PC-3 (cell line): ENCODE measurements at regions not wholly inside any gene's neighbourhood (a gene's known extent, or its start where the extent isn't known, plus 50 kb on each side); places are given as distances from the start of the nearest gene placed in this dataset.

Source experiments
- ATAC-seq: fragments of 200-7000 bp; cut with Tn5 transposase; 2 replicates; pipeline ENCODE4 v1.9.1; 2020; ENCODE audit warnings: mild to moderate bottlenecking, moderate library complexity
- BruUV-seq: library from RNA; stranded (reverse); fragments of 400-500 nt; replicated peaks from 2 replicates; lab custom pipeline; 2021; lab: Mats Ljungman, UMichigan
- CTCF ChIA-PET: fragments of 300-600 bp; sonication (Branson Sonifier 250); formaldehyde crosslinking; loops from one replicate; lab custom pipeline; 2022; ENCODE audit warnings: antibody characterized with exemption; lab: Charles Lee
- POLR2A ChIA-PET: fragments of 300-600 bp; sonication (Branson Sonifier 250); formaldehyde crosslinking; loops from one replicate; lab custom pipeline; 2022; ENCODE audit warnings: antibody characterized with exemption; ENCODE audit not compliant: unreplicated experiment; lab: Charles Lee
- DNase-seq: peaks from one replicate; pipeline ENCODE4 v3.0.0-alpha.2; 2015
- H2AFZ ChIP-seq: fragments of 300-600 bp; sonication (generic); 2 replicates; pipeline ENCODE4 v1.6.0; 2016; ENCODE audit warnings: antibody characterized with exemption, low read length
- H3F3A ChIP-seq: fragments of 300-600 bp; sonication (generic); one replicate; pipeline ENCODE4 v1.6.0; 2017; ENCODE audit warnings: antibody characterized with exemption, low read length, control low read depth, mild to moderate bottlenecking; ENCODE audit not compliant: unreplicated experiment
- H3K27ac ChIP-seq: fragments of 300-600 bp; sonication (generic); 2 replicates; pipeline ENCODE4 v1.5.1; 2016; ENCODE audit warnings: mild to moderate bottlenecking, low read length
- H3K27me3 ChIP-seq: fragments of 300-600 bp; sonication (generic); 2 replicates; pipeline ENCODE4 v1.6.1; 2016; ENCODE audit warnings: low read length, mixed read lengths
- H3K36me3 ChIP-seq: fragments of 300-600 bp; sonication (generic); 2 replicates; pipeline ENCODE4 v1.6.1; 2016; ENCODE audit warnings: low read depth, mixed run types, low read length, mixed read lengths
- H3K4me1 ChIP-seq: fragments of 300-600 bp; sonication (generic); 2 replicates; pipeline ENCODE4 v1.5.1; 2016; ENCODE audit warnings: low read length; ENCODE audit not compliant: insufficient read depth
- H3K4me2 ChIP-seq: fragments of 300-600 bp; sonication (generic); 2 replicates; pipeline ENCODE4 v1.6.0; 2016; ENCODE audit warnings: low read length
- H3K4me3 ChIP-seq: fragments of 300-600 bp; sonication (generic); 2 replicates; pipeline ENCODE4 v1.5.1; 2016; ENCODE audit warnings: mild to moderate bottlenecking, low read length, mixed read lengths
- H3K79me2 ChIP-seq: fragments of 300-600 bp; sonication (generic); 2 replicates; pipeline ENCODE4 v1.6.1; 2017; ENCODE audit warnings: low read length, mixed read lengths
- H3K9ac ChIP-seq: fragments of 300-600 bp; sonication (generic); 2 replicates; pipeline ENCODE4 v1.6.0; 2016; ENCODE audit warnings: mild to moderate bottlenecking, low read length
- H3K9me2 ChIP-seq: fragments of 300-600 bp; sonication (generic); replicated peaks from 2 replicates; pipeline ENCODE4 v1.6.1; 2016; ENCODE audit warnings: mixed run types, low read length, mixed read lengths
- H3K9me3 ChIP-seq: fragments of 300-600 bp; sonication (generic); 2 replicates; pipeline ENCODE4 v1.6.1; 2016; ENCODE audit warnings: low read length, mixed read lengths
- H4K20me1 ChIP-seq: fragments of 300-600 bp; sonication (generic); 2 replicates; pipeline ENCODE4 v1.6.1; 2016; ENCODE audit warnings: low read length, mixed read lengths
- CTCF ChIP-seq: fragments of 300-600 bp; sonication (generic); conservative IDR thresholded peaks from 2 replicates; pipeline ENCODE4 v1.5.1; 2017; ENCODE audit warnings: antibody characterized with exemption, low read depth, mild to moderate bottlenecking, low read length
- EZH2 ChIP-seq: fragments of 300-600 bp; sonication (generic); IDR thresholded peaks from one replicate; pipeline ENCODE4 v1.6.1; 2017; ENCODE audit warnings: antibody characterized with exemption, mild to moderate bottlenecking, low read length; ENCODE audit not compliant: unreplicated experiment
- EZH2phosphoT487 ChIP-seq: fragments of 300-600 bp; sonication (generic); IDR thresholded peaks from 2 replicates; pipeline ENCODE4 v1.6.1; 2018; ENCODE audit warnings: mild to moderate bottlenecking, antibody characterized with exemption, low read length, borderline replicate concordance
- intact Hi-C: fragments of 100-400 bp; cut with micrococcal nuclease; formaldehyde crosslinking; loops from 2 replicates; pipeline ENCODE4 v1.9.0; 2023

GRCh38 chr2:16151281-16151570, 210.9 kb downstream of the MYCN start:
- ChIA-PET POLR2A (no interaction called here), CTCF (no interaction called here)
- Histone ChIP-seq H3K4me2 (no peak overlapping the region), H3K9ac (no peak overlapping the region), H3K27me3 (no peaks in the 10 kb centered on the region), H3F3A (no peaks in the 10 kb centered on the region), H3K79me2 (no peaks in the 10 kb centered on the region), H3K27ac (no peak overlapping the region), H3K9me2 (no peaks in the 10 kb centered on the region), H3K4me3 (no peak overlapping the region), H3K4me1 (no peaks in the 10 kb centered on the region), H4K20me1 (no peaks in the 10 kb centered on the region), H2AFZ (no peak overlapping the region), H3K9me3 (0 out of 2 replicates have a peak, but pooled peaks cover 6% of the 10 kb centered on the region), H3K36me3 (no peaks in the 10 kb centered on the region)
- TF ChIP-seq EZH2phosphoT487 = no peak
- intact Hi-C loops = no loop called here
- DNase-seq = no peak
- ATAC-seq = no peak
- no TSS peak for BruUV-seq

DNA sequence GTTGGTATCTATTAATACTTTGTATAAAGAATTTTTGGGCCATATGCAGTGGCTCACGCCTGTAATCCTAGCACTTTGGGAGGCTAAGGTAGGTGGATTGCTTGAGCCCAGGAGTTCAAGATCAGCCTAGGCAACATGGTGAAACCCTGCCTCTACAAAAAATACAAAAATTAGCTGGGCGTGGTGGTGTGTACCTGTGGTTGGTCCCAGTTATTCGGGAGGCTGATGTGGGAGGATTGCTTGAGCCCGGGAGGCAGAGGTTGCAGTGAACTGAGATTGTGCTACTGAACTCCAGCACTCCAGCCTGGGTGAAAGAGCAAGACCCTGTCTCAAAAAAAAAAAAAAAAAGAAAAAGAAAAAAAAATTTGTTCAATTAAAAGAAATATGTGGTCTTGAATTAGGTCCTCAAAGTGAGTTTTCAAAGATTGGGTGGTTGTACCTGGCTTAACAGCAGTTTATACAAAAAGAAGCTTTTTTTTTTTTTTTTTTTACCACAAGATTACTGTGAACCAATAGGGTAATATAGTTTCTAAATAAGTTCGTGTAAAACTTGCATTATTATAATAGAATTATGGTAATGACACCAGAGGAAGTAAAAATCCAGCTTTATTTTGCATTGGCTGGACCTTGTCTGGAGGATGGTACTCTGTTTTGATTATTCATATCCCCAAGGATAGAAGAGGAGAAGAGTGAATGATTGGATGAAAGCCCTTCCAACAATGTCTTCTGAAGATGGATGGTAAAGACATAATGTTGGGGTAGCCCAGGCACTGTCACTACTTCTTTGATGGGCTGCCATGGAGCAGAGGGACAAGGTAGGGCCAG, 210.3 kb downstream of the MYCN start:
- no peak for TF ChIP-seq EZH2
- TF ChIP-seq EZH2phosphoT487 = no peak
- TF ChIP-seq CTCF = no peak
- intact Hi-C loops = no loop called here

GRCh38 chr2:16149349-16150243, 209.2 kb downstream of the MYCN start:
- no TSS peak for BruUV-seq
- 0 out of 2 replicates have a peak, but pooled peaks cover 3% of the 10 kb centered on the region for H3K9me3 ChIP-seq
- ChIA-PET POLR2A (no interaction called here), CTCF (no interaction called here)
- no peak for DNase-seq
- H3K9me2 ChIP-seq = no peaks in the 10 kb centered on the region
- no peaks in the 10 kb centered on the region for H3K4me1 ChIP-seq
- H3K4me2 ChIP-seq = no peak overlapping the region
- TF ChIP-seq CTCF (no peak), EZH2phosphoT487 (no peak), EZH2 (no peak)
- intact Hi-C loops = no loop called here
- no peak overlapping the region for H3K27ac ChIP-seq
- H3K36me3 ChIP-seq = no peaks in the 10 kb centered on the region
- no peaks in the 10 kb centered on the region for H4K20me1 ChIP-seq
- H2AFZ ChIP-seq = no peak overlapping the region
- no peak for ATAC-seq
- no peak overlapping the region for H3K9ac ChIP-seq
- no peaks in the 10 kb centered on the region for H3F3A ChIP-seq
- no peaks in the 10 kb centered on the region for H3K27me3 ChIP-seq
- no peaks in the 10 kb centered on the region for H3K79me2 ChIP-seq
- no peak overlapping the region for H3K4me3 ChIP-seq

More for the DNA sequence above, 210.3 kb downstream of the MYCN start:
- no peaks in the 10 kb centered on the region for H4K20me1 ChIP-seq
- no peaks in the 10 kb centered on the region for H3F3A ChIP-seq
- H2AFZ ChIP-seq = no peak overlapping the region
- BruUV-seq = no TSS peak
- no peaks in the 10 kb centered on the region for H3K4me1 ChIP-seq
- no peaks in the 10 kb centered on the region for H3K27me3 ChIP-seq
- H3K9me3 ChIP-seq = 0 out of 2 replicates have a peak, but pooled peaks cover 3% of the 10 kb centered on the region
- no peaks in the 10 kb centered on the region for H3K79me2 ChIP-seq
- ChIA-PET POLR2A (no interaction called here), CTCF (no interaction called here)
- no peak for DNase-seq
- H3K27ac ChIP-seq = no peak overlapping the region
- H3K9ac ChIP-seq = no peak overlapping the region
- H3K9me2 ChIP-seq = no peaks in the 10 kb centered on the region
- H3K36me3 ChIP-seq = no peaks in the 10 kb centered on the region
- ATAC-seq = no peak
- no peak overlapping the region for H3K4me2 ChIP-seq
- H3K4me3 ChIP-seq = no peak overlapping the region
